GDM1 (cell line): ENCODE measurements at regions not wholly inside any gene's neighbourhood (a gene's known extent, or its start where the extent isn't known, plus 50 kb on each side); places are given as distances from the start of the nearest gene placed in this dataset.
"Not testable (repeated sequence)": the region's sequence is repeated elsewhere in the genome, so short reads cannot be mapped to it uniquely, and the experiment has no call there.

ENCODE experiments used
- DNase-seq: peaks from one replicate; lab custom pipeline; 2025; lab: John Stamatoyannopoulos, UW

- no peak for DNase-seq
Observed at GRCh38 chr5:136924490-136924889, 559.1 kb upstream of the TRPC7 start.

- DNase-seq: no peak
Observed at GRCh38 chr5:136910625-136911024, 545.3 kb upstream of the TRPC7 start.

- DNase-seq: no peak
Observed at GRCh38 chr5:136909906-136910305, 544.6 kb upstream of the TRPC7 start.

- no peak for DNase-seq
Observed at GRCh38 chr5:136907371-136907770, 542.0 kb upstream of the TRPC7 start.

- DNase-seq: no peak
Observed at GRCh38 chr5:136906545-136906944, 541.2 kb upstream of the TRPC7 start.

- DNase-seq: no peak
Observed at GRCh38 chr5:136905571-136905970, 540.2 kb upstream of the TRPC7 start.

GRCh38 chr5:136894070-136894469 is 528.7 kb upstream of the TRPC7 start:
- no peak for DNase-seq

GRCh38 chr5:136892000-136892399 is 526.7 kb upstream of the TRPC7 start:
- no peak for DNase-seq

GRCh38 chr5:136891175-136891972 is 526.0 kb upstream of the TRPC7 start:
- DNase-seq: no peak

GRCh38 chr5:136890431-136891148 is 525.2 kb upstream of the TRPC7 start:
- no peak for DNase-seq

GRCh38 chr5:136886608-136887007 is 521.3 kb upstream of the TRPC7 start:
- DNase-seq: no peak

GRCh38 chr5:136864960-136865359 is 499.6 kb upstream of the TRPC7 start:
- DNase-seq: no peak

GRCh38 chr5:136856648-136857047 is 491.3 kb upstream of the TRPC7 start:
- DNase-seq: no peak

- no peak for DNase-seq
Observed at GRCh38 chr5:136853971-136854370, 488.6 kb upstream of the TRPC7 start.

GRCh38 chr5:136840601-136841000 is 475.3 kb upstream of the TRPC7 start:
- DNase-seq: no peak

- no peak for DNase-seq
Observed at GRCh38 chr5:136836093-136836492, 470.7 kb upstream of the TRPC7 start.

- DNase-seq: no peak
Observed at GRCh38 chr5:136820848-136821247, 455.5 kb upstream of the TRPC7 start.

GRCh38 chr5:136819526-136820302 is 454.4 kb upstream of the TRPC7 start:
- no peak for DNase-seq

GRCh38 chr5:136816327-136816726 is 451.0 kb upstream of the TRPC7 start:
- no peak for DNase-seq

GRCh38 chr5:136814619-136815378 is 449.5 kb upstream of the TRPC7 start:
- DNase-seq: no peak

- not testable (repeated sequence) for DNase-seq
Observed at GRCh38 chr5:136812270-136812669, 446.9 kb upstream of the TRPC7 start.

- DNase-seq: no peak
Observed at GRCh38 chr5:136811551-136811950, 446.2 kb upstream of the TRPC7 start.
